Mammary epithelial cell (primary cell): ENCODE measurements at regions not wholly inside any gene's neighbourhood (a gene's known extent, or its start where the extent isn't known, plus 50 kb on each side); places are given as distances from the start of the nearest gene placed in this dataset.

Experiments used
- CTCF ChIP-seq, 2 donors: IDR thresholded peaks in 1 of 2; conservative IDR thresholded peaks in 1 of 2; 2 replicates each; pipeline ENCODE4 v1.5.1; 2011 to 2012; ENCODE audit warnings: inconsistent platforms in 2 of 2, low read length in 2 of 2, mild to moderate bottlenecking in 2 of 2, control low read depth in 1 of 2, low read depth in 1 of 2; ENCODE audit not compliant: insufficient read depth in 1 of 2; ENCODE audit errors: extremely low read depth in 1 of 2
- EZH2 ChIP-seq: IDR thresholded peaks from 2 replicates; pipeline ENCODE4 v1.6.1; 2012; ENCODE audit warnings: low read length, inconsistent platforms, borderline replicate concordance

- TF ChIP-seq CTCF (conservative IDR thresholded peaks at IDR 0.05 in 1 of 2, IDR thresholded peaks at IDR 0.05 in 1 of 2; ENCODE audit: extremely low read depth in 1 of 2, insufficient read depth in 1 of 2, low read depth in 1 of 2, low read length in 2 of 2) (no peak), EZH2 (no peak)
Measured at GRCh38 chr4:127525608-127526007, 107.1 kb upstream of the INTU start.
